ENCODE measurements at regions not wholly inside any gene's neighbourhood (a gene's known extent, or its start where the extent isn't known, plus 50 kb on each side); places are given as distances from the start of the nearest gene placed in this dataset.

DNA sequence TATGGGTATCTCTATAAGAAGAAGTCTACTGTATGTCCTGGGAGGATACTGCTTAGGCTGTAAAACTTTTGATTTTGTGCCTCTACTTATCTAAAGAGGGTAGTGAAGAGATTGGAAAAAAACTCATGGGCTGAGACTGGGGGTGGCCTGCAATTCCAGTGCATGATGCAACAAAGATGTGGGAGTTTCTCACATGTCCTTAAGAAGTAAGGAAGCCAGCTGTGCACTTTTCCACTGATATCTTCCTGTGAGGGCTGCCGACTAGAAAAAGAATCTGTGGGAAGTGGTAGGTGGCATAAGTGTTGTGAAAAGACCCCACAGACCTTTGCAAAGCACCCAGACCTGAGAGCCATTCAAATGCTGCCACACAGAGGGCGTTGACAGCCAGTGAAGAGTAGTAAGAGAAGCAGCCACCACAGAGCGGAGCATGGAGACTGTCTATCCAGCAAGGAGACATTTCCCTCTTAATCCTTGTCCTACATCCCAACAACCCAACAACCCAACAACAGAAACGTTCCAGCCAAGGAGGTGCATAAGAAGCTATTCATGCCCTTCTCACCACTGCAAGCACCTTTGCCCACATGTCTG lies 65.1 kb downstream of the PFDN4 start:
- no peak for DNase-seq

GRCh38 chr20:54275359-54276111 lies 67.6 kb downstream of the PFDN4 start:
- no peak for DNase-seq

GRCh38 chr20:54276577-54277169 lies 68.8 kb downstream of the PFDN4 start:
- no peak for DNase-seq

GRCh38 chr20:54278262-54278661 lies 70.4 kb downstream of the PFDN4 start:
- no peak for DNase-seq

- no peak for DNase-seq
Measured at GRCh38 chr20:54282625-54283024, 74.7 kb downstream of the PFDN4 start.

DNA sequence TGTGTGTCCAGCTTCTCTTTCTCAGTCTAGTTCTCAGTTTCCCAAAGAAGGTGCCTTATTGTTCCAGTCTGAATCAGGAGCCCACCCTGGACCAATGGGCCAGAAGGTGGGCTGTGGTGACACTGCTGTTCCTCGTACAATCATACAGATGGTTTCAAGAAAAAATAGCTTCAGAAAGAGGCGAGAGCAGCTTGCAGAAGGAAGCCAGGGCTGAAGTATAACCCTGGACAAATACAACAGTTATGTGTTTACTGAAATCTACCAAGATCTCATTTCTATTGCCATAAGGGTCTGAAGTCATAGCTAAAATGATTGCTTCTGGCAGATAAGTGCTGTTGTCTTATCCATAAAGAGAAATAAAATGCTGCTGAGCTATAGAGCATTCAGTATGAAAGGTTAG lies 75.4 kb downstream of the PFDN4 start:
- DNase-seq: no peak

DNA sequence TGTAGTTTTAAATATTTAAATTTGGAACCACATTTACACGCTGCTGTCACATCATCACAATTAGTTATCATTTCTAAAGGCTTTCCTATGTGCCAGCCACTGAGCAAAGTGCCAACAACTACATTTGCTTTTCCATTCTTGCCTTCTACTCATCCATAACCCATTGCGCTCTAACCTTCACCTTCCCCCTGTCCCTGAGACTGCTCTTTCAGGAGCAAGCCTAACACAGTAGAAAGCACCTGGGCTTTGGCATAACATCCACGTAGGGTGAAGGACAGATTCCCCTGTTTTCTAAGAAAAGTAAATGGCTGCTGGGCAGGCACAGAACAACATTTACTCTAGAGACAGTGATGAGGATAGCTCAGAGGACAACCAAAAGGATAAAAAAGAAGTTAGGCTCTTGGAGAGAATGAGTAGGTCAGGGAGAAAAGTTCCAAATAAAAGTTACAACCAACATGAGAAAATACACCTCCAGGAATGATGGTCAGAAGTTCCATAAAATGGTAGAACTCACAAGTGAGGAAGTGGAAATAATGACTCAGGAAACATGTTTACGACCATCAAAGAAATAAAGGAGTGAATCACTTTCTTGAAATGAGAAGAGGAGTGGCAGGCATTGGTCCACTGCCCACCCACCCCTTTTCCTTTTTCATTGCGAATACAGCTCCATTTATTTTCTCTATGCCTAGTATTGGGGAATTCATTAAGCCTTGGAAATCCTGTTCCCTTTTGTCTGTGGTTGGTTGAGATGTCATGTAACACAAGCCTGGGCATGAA lies 77.2 kb downstream of the PFDN4 start:
- peak; percentile 75 for DNase-seq

GRCh38 chr20:54290636-54291035 lies 82.7 kb downstream of the PFDN4 start:
- no peak for DNase-seq

GRCh38 chr20:54291339-54292010 lies 83.6 kb downstream of the PFDN4 start:
- no peak for DNase-seq

GRCh38 chr20:54292185-54292584 lies 84.3 kb downstream of the PFDN4 start:
- no peak for DNase-seq

DNA sequence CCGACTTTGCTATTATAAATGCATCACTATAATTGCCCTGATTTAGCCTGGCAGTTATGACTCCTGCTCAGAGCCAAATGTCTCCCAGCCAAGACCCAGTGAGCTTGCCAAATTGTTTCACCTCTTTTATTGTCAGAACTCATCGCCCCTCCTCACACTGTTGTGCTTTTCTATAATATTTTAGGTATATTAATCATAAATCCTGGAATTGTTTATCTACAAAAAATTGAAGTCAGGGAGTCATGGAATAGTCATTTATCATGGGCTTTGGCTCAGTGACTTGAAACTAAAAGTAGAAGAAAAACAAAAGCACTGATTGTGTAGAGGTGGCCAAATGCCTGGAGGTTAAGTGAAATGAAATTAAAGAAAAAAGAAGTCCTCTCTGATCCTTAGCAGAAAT lies 85.6 kb downstream of the PFDN4 start:
- no peak for DNase-seq

DNA sequence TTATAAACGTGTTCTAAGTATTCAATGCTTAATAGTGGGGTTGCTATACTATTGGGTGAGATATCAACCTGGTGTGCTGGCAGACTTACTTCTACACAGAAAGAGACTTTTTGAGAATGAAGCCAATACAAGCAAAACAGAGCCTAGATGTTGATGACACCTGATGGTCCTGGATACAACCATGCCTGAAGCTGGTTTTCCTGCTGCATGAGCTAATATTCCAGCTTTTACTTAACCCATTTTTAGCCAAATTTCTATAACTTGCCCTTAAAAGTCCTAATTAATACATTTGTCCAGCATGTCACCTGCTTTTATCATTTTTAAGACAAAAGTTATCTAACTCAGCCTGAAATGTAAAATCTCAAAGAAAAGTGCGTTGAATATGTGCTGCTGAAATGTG lies 86.2 kb downstream of the PFDN4 start:
- DNase-seq: no peak

DNA sequence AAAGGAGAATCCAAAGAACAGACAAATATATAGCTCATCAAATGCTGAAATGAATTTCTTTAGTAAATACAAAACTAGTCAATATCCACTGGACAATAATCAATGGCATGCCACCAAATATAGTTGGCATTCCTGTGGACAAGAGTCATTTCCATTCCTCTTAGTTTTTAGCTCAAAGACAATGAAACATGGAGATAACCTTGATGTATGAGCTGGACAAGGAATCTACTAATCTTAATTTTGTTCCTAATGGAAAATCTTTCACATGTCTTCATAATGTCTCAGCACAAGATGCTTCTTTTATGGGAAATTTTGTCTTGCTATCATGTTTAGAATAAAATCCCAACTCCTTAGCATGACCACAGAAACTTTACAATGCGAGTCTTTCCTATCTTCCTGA lies 87.8 kb downstream of the PFDN4 start:
- no peak for DNase-seq

GRCh38 chr20:54305421-54305820 lies 97.5 kb downstream of the PFDN4 start:
- no peak for DNase-seq

- no peak for DNase-seq
Measured at GRCh38 chr20:54306985-54307710, 99.3 kb downstream of the PFDN4 start.

GRCh38 chr20:54308804-54309203 lies 100.9 kb downstream of the PFDN4 start:
- DNase-seq: no peak

DNA sequence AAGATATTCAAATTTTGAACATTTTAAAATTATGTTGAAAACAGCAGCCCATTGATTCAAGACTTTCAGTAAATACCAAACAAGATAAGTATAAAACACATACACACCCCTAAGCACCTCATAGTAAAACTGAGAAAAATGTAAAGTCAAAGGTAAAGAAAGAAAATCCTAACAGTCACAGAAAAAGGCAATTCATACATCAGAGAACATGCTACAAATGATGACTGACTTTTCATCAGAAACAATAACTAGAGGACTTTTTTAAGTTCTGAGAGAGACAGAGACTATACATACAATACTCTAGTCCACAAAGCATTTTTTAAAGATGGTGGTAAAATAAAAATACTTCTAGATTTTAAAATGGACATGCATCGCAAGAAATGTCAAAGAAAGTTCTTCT lies 111.0 kb downstream of the PFDN4 start:
- no peak for DNase-seq

DNA sequence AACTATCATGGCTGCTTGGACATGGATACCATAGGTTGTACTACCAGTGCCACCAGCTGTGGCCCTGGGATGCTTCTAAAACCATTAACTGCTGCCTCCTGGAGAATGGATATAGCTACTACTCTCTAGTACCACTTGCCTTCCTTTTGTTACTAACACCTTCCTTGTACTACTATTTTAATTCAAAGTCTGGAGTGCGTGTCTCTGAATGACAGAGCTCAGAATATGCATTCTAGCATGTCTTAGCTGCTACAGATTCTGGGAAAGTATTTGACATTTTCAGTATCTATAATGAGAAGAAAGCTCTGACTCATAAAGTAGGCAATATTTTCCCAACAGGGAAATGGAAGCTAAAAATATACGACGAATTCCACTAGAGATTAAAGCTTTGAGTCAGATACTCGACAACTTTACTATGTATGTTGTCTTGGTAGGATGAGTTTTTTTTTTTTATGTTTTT lies 112.3 kb downstream of the PFDN4 start:
- peak; percentile 41 for DNase-seq

DNA sequence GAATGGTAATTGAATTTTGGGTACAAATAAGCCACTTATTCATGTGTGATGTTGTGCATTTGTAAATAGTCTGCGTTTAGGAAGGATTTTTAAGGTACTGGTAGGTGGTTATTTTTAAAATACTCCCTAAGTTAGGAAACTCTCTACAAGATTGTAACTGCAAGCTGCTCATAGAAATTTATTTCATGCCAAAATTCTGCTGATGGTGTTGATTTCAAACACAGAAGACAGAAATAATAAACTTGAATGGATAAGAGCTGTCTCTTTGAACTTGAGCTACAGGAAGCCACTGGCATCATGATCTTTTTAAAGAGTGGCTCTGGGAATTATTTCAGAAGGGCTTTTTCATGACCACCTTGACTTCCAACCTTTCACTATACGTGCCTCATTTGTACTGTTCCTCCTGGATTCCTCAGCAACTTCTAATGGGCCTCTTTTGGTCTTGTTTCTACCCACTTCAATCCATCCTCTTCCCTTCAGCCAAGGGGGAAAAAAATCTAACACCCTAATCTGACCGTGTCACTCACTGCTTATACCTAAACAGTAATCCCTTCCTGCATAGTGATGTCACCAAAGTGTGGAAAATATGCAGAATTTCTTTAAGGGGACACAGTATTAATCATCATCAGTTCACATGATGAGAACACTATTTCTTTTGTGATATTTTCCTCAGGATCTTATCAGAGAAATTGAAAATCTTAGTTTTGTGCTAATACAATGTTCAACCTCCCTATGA lies 113.6 kb downstream of the PFDN4 start:
- DNase-seq: no peak

DNA sequence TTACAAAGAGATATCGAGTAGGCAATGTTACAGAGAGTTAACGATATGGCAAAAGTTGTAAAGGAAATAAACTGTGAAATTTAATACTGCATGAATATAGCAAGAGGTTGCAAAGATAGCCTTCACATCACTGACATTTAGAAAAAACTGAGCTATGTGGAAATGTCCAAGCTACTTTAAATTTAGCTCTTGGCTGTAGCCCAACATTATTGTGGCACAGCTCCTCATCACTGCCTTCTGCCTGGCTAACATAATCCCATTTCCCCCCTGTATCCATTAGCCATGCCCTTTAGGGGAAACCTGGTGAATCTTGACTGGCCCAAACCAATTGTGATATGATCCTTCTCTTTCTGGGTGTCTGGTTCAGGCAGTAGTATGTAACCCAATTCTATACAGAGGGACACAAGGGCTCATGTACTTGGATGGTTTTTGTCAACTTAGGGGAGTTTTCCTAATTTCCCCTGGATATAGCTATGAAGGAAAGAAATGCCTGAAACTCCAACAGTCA lies 115.4 kb downstream of the PFDN4 start:
- no peak for DNase-seq

DNA sequence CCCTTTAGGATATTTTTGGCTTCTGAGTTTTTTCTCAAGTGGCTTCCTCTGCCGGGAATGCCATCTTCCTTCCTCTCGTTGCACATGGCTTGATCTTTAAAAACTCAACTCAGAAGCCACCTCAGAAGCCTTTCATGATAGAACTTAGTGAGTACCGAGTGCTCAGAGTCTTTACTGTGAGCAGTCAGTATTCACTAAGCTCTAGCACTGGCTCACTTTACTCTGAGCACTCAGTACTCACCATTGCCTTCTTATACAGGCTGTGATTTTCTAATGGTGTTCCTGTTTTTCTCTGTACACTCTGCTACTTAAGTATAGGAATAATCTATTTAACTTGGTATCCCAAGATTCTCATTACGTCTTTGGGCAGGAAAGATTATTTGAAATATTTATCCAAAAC lies 116.2 kb downstream of the PFDN4 start:
- DNase-seq: no peak
